Left lung (tissue), 4 donors: ENCODE measurements at regions not wholly inside any gene's neighbourhood (a gene's known extent, or its start where the extent isn't known, plus 50 kb on each side); places are given as distances from the start of the nearest gene placed in this dataset.

Experiments
- ATAC-seq: fragments of 200-7000 bp; cut with Tn5 transposase; one replicate; pipeline ENCODE4 v1.9.1; 2020; ENCODE audit warnings: moderate library complexity
- DNase-seq, 4 donors: peaks; one replicate each; pipeline ENCODE4 v3.0.0-alpha.2; 2013 to 2020
- H3K27ac ChIP-seq, 2 donors: fragments of 200-600 bp; sonication (generic) in 1 of 2; one replicate each; pipeline versions ENCODE4 v1.5.0 to v1.8.0; 2020 to 2021
- H3K27me3 ChIP-seq, 2 donors: fragments of 200-600 bp; sonication (generic) in 1 of 2; one replicate each; pipeline versions ENCODE4 v1.5.0 to v1.8.0; 2020 to 2021
- H3K36me3 ChIP-seq, 2 donors: fragments of 200-600 bp; sonication (generic) in 1 of 2; one replicate each; pipeline versions ENCODE4 v1.5.0 to v1.8.0; 2020 to 2021
- H3K4me1 ChIP-seq, 2 donors: fragments of 200-600 bp; one replicate each; pipeline ENCODE4 v1.8.0; 2021
- H3K4me3 ChIP-seq, 2 donors: fragments of 200-600 bp; sonication (generic) in 1 of 2; one replicate each; pipeline versions ENCODE4 v1.5.0 to v1.8.0; 2020 to 2021; ENCODE audit warnings: mild to moderate bottlenecking in 1 of 2
- H3K9me3 ChIP-seq, 2 donors: fragments of 200-600 bp; sonication (generic) in 1 of 2; one replicate each; pipeline versions ENCODE4 v1.5.0 to v1.8.0; 2020 to 2021
- intact Hi-C, 2 donors: fragments of 100-400 bp; cut with DNase I; formaldehyde crosslinking; loops; one replicate each; pipeline versions ENCODE4 v1.11.2 to v1.14.2; 2022
- TF ChIP-seq, protein P1 (sequence below), 2 donors: fragments of 200-600 bp; sonication (generic) in 1 of 2; IDR thresholded peaks; one replicate each; pipeline versions ENCODE4 v1.5.0 to v1.8.0; 2021; ENCODE audit warnings: antibody characterized with exemption in 2 of 2
- donor health status: DM: no; HTN: yes; CAD: no.
- donor health status: DM: no; HTN: no; CAD: no.

- TF ChIP-seq, protein P1, sequence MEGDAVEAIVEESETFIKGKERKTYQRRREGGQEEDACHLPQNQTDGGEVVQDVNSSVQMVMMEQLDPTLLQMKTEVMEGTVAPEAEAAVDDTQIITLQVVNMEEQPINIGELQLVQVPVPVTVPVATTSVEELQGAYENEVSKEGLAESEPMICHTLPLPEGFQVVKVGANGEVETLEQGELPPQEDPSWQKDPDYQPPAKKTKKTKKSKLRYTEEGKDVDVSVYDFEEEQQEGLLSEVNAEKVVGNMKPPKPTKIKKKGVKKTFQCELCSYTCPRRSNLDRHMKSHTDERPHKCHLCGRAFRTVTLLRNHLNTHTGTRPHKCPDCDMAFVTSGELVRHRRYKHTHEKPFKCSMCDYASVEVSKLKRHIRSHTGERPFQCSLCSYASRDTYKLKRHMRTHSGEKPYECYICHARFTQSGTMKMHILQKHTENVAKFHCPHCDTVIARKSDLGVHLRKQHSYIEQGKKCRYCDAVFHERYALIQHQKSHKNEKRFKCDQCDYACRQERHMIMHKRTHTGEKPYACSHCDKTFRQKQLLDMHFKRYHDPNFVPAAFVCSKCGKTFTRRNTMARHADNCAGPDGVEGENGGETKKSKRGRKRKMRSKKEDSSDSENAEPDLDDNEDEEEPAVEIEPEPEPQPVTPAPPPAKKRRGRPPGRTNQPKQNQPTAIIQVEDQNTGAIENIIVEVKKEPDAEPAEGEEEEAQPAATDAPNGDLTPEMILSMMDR (IDR thresholded peaks at IDR 0.05), result no peak
- DNase-seq, result peak in 1 of 4 donors; percentile 44
Measured at GRCh38 chr1:114342376-114342775, 168.6 kb downstream of the TRIM33 start.

GRCh38 chr1:114341856-114342255 is 169.1 kb downstream of the TRIM33 start:
- ATAC-seq, result no peak
- Histone ChIP-seq H3K4me1 (peaks cover 0 to 9% of the 10 kb centered on the region in 2 donors), H3K27ac (peak overlapping the region in 1 of 2 donors; percentile 11), H3K9me3 (no peaks in the 10 kb centered on the region), H3K27me3 (no peaks in the 10 kb centered on the region), H3K4me3 (no peak overlapping the region), H3K36me3 (no peaks in the 10 kb centered on the region)
- TF ChIP-seq, protein P1 (IDR thresholded peaks at IDR 0.05), result no peak
- intact Hi-C loops, result no loop called here
- DNase-seq, result no peak

More at GRCh38 chr1:114342376-114342775, 168.6 kb downstream of the TRIM33 start:
- no peaks in the 10 kb centered on the region for H3K9me3 ChIP-seq
- peaks cover 0 to 10% of the 10 kb centered on the region in 2 donors for H3K4me1 ChIP-seq
- no peak overlapping the region for H3K4me3 ChIP-seq
- no peak overlapping the region for H3K27ac ChIP-seq
- no peak for ATAC-seq
- no peaks in the 10 kb centered on the region for H3K36me3 ChIP-seq
- no peaks in the 10 kb centered on the region for H3K27me3 ChIP-seq
- intact Hi-C loops, result no loop called here

GRCh38 chr1:114341299-114341698 is 169.7 kb downstream of the TRIM33 start:
- Histone ChIP-seq H3K36me3 (no peaks in the 10 kb centered on the region), H3K4me1 (peaks cover 0 to 5% of the 10 kb centered on the region in 2 donors), H3K27me3 (no peaks in the 10 kb centered on the region), H3K27ac (no peak overlapping the region), H3K4me3 (no peak overlapping the region), H3K9me3 (no peaks in the 10 kb centered on the region)
- DNase-seq, result no peak
- ATAC-seq, result no peak
- intact Hi-C loops, result no loop called here
- TF ChIP-seq, protein P1 (IDR thresholded peaks at IDR 0.05), result no peak

DNA sequence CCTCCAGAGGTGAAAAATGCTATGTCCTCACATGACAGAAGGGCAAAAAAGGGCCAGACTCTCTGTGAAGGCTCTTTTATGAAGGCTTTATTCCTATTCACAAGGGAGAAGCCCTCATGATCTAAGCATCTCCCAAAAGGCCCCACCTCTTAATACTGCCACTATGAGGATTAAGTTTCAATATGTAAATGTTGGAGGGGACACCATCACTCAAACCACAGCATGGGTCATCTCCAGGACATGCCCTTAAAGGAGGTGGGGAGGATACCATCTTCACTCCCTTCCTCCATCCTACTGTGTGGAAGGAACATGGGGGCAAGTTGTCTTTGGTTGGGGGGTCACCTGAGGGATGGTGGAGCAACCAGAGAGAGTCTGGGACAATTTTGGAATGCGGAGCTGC is 170.1 kb downstream of the TRIM33 start:
- H3K4me1 ChIP-seq, result peaks cover 0 to 3% of the 10 kb centered on the region in 2 donors
- ATAC-seq (no peak), DNase-seq (no peak)
- TF ChIP-seq, protein P1 (IDR thresholded peaks at IDR 0.05), result no peak
- no peak overlapping the region for H3K27ac ChIP-seq
- H3K36me3 ChIP-seq, result no peaks in the 10 kb centered on the region
- no peaks in the 10 kb centered on the region for H3K9me3 ChIP-seq
- intact Hi-C loops, result no loop called here
- no peaks in the 10 kb centered on the region for H3K27me3 ChIP-seq
- no peak overlapping the region for H3K4me3 ChIP-seq

DNA sequence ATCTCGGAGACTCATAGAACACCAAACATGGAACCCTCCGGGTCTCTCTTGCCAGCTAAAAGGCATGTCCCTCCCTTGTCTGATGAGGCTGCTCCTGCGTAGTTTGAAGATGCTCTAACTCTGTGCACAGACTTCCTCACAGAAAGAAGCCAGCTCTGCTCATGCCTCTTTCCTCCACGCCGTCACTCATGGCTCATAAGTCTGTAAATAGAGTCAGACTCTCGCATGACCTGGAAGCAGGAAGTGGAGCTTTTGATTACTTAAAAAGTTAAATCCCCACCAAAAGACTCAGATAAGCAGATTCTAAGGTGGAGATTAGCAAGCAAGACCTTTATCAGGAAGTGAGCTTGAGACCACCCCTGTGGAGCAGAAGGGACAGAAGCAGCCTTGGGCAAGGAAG is 171.6 kb downstream of the TRIM33 start:
- DNase-seq (no peak), ATAC-seq (no peak)
- no peaks in the 10 kb centered on the region for H3K27me3 ChIP-seq
- no peaks in the 10 kb centered on the region for H3K36me3 ChIP-seq
- H3K4me1 ChIP-seq, result no peaks in the 10 kb centered on the region
- H3K27ac ChIP-seq, result no peak overlapping the region
- intact Hi-C loops, result no loop called here
- no peaks in the 10 kb centered on the region for H3K9me3 ChIP-seq
- H3K4me3 ChIP-seq, result no peak overlapping the region
- TF ChIP-seq, protein P1 (IDR thresholded peaks at IDR 0.05), result no peak
